ENCODE measurements at regions not wholly inside any gene's neighbourhood (a gene's known extent, or its start where the extent isn't known, plus 50 kb on each side); places are given as distances from the start of the nearest gene placed in this dataset.
A peak's percentile ranks its signal among the peaks of the same experiment; 100 is the strongest.
"Not testable (repeated sequence)": the region's sequence is repeated elsewhere in the genome, so short reads cannot be mapped to it uniquely, and the experiment has no call there.

- H3K4me1 Mint-ChIP-seq = peaks cover 0 to 5% (median 0%) of the 10 kb centered on the region in 3 donors
- no peak for ATAC-seq (ENCODE audit: low read depth in 2 of 2)
- peaks cover 8 to 25% (median 14%) of the 10 kb centered on the region in 7 donors for H3K9me3 Mint-ChIP-seq
- DNase-seq = no peak
- no peak overlapping the region for H3K27ac Mint-ChIP-seq
- no peak overlapping the region for H3K4me3 Mint-ChIP-seq
- H3K36me3 Mint-ChIP-seq = peaks cover 4 to 15% of the 10 kb centered on the region in 2 donors
- no peaks in the 10 kb centered on the region for H3K27me3 Mint-ChIP-seq
Observed at GRCh38 chr5:123717139-123717538, 205.2 kb downstream of the CSNK1G3 start.

- Mint-ChIP-seq H3K9me3 (peaks cover 16 to 49% (median 26%) of the 10 kb centered on the region in 7 donors), H3K4me3 (no peak overlapping the region), H3K36me3 (peaks cover 5 to 24% of the 10 kb centered on the region in 2 donors)
Observed at GRCh38 chr5:123710031-123710430, 198.1 kb downstream of the CSNK1G3 start.

GRCh38 chr5:123709422-123709821 lies 197.4 kb downstream of the CSNK1G3 start:
- Mint-ChIP-seq H3K27ac (peak overlapping the region in 1 of 6 donors; percentile 71), H3K4me3 (no peak overlapping the region), H3K27me3 (no peaks in the 10 kb centered on the region), H3K36me3 (peaks cover 5 to 24% of the 10 kb centered on the region in 2 donors), H3K4me1 (no peaks in the 10 kb centered on the region), H3K9me3 (peaks cover 15 to 49% (median 26%) of the 10 kb centered on the region in 7 donors)
- no peak for ATAC-seq (ENCODE audit: low read depth in 2 of 2)
- no peak for DNase-seq

More at GRCh38 chr5:123710031-123710430, 198.1 kb downstream of the CSNK1G3 start:
- no peak overlapping the region for H3K27ac Mint-ChIP-seq
- no peaks in the 10 kb centered on the region for H3K4me1 Mint-ChIP-seq
- no peaks in the 10 kb centered on the region for H3K27me3 Mint-ChIP-seq
- DNase-seq = no peak
- no peak for ATAC-seq (ENCODE audit: low read depth in 2 of 2)

GRCh38 chr5:123708074-123708806 lies 196.3 kb downstream of the CSNK1G3 start:
- peaks cover 7 to 39% (median 18%) of the 10 kb centered on the region in 7 donors for H3K9me3 Mint-ChIP-seq
- H3K27ac Mint-ChIP-seq = no peak overlapping the region
- H3K4me1 Mint-ChIP-seq = no peaks in the 10 kb centered on the region
- H3K36me3 Mint-ChIP-seq = peaks cover 5 to 18% of the 10 kb centered on the region in 2 donors
- no peaks in the 10 kb centered on the region for H3K27me3 Mint-ChIP-seq
- H3K4me3 Mint-ChIP-seq = no peak overlapping the region
- ATAC-seq (ENCODE audit: low read depth in 2 of 2) = no peak
- no peak for DNase-seq

- ATAC-seq (ENCODE audit: low read depth in 2 of 2) = no peak
- H3K27me3 Mint-ChIP-seq = no peaks in the 10 kb centered on the region
- H3K4me3 Mint-ChIP-seq = no peak overlapping the region
- no peak for DNase-seq
- H3K27ac Mint-ChIP-seq = no peak overlapping the region
- H3K9me3 Mint-ChIP-seq = peaks cover 3 to 22% (median 7%) of the 10 kb centered on the region in 7 donors
- no peaks in the 10 kb centered on the region for H3K4me1 Mint-ChIP-seq
- peaks cover under 1 to 3% of the 10 kb centered on the region in 2 donors for H3K36me3 Mint-ChIP-seq
Observed at GRCh38 chr5:123706531-123706930, 194.6 kb downstream of the CSNK1G3 start.

GRCh38 chr5:123705741-123706140 lies 193.8 kb downstream of the CSNK1G3 start:
- H3K27me3 Mint-ChIP-seq = peaks cover 0 to 5% (median 0%) of the 10 kb centered on the region in 3 donors
- no peak overlapping the region for H3K27ac Mint-ChIP-seq
- no peak overlapping the region for H3K4me3 Mint-ChIP-seq
- no peaks in the 10 kb centered on the region for H3K36me3 Mint-ChIP-seq
- no peaks in the 10 kb centered on the region for H3K4me1 Mint-ChIP-seq
- no peak for DNase-seq
- no peak for ATAC-seq (ENCODE audit: low read depth in 2 of 2)
- H3K9me3 Mint-ChIP-seq = peaks cover under 1 to 21% (median 6%) of the 10 kb centered on the region in 7 donors

GRCh38 chr5:123701511-123702200 lies 189.7 kb downstream of the CSNK1G3 start:
- Mint-ChIP-seq H3K36me3 (no peaks in the 10 kb centered on the region), H3K27me3 (peaks cover 0 to 5% (median 0%) of the 10 kb centered on the region in 3 donors), H3K4me3 (no peak overlapping the region), H3K27ac (no peak overlapping the region), H3K9me3 (peaks cover 0 to 12% (median 0%) of the 10 kb centered on the region in 7 donors), H3K4me1 (no peaks in the 10 kb centered on the region)
- DNase-seq (no peak), ATAC-seq (ENCODE audit: low read depth in 2 of 2) (no peak)

- H3K36me3 Mint-ChIP-seq = no peaks in the 10 kb centered on the region
- H3K27ac Mint-ChIP-seq = no peak overlapping the region
- DNase-seq = no peak
- peaks cover 0 to 4% (median 0%) of the 10 kb centered on the region in 7 donors for H3K9me3 Mint-ChIP-seq
- H3K4me1 Mint-ChIP-seq = no peaks in the 10 kb centered on the region
- peaks cover 0 to 5% (median 0%) of the 10 kb centered on the region in 3 donors for H3K27me3 Mint-ChIP-seq
- H3K4me3 Mint-ChIP-seq = no peak overlapping the region
- ATAC-seq (ENCODE audit: low read depth in 2 of 2) = no peak
Observed at GRCh38 chr5:123700624-123701287, 188.8 kb downstream of the CSNK1G3 start.

- Mint-ChIP-seq H3K36me3 (no peaks in the 10 kb centered on the region), H3K27me3 (peaks cover 0 to 5% (median 0%) of the 10 kb centered on the region in 3 donors), H3K9me3 (peaks cover 0 to 3% (median 0%) of the 10 kb centered on the region in 7 donors), H3K4me3 (no peak overlapping the region), H3K4me1 (no peaks in the 10 kb centered on the region), H3K27ac (no peak overlapping the region)
- DNase-seq (no peak), ATAC-seq (ENCODE audit: low read depth in 2 of 2) (no peak)
Observed at GRCh38 chr5:123699571-123699970, 187.6 kb downstream of the CSNK1G3 start.

GRCh38 chr5:123698937-123699336 lies 187.0 kb downstream of the CSNK1G3 start:
- not testable (repeated sequence) for DNase-seq, H3K4me1 Mint-ChIP-seq, H3K27ac Mint-ChIP-seq

GRCh38 chr5:123696921-123697341 lies 185.0 kb downstream of the CSNK1G3 start:
- Mint-ChIP-seq H3K36me3 (no peaks in the 10 kb centered on the region), H3K4me3 (no peak overlapping the region), H3K4me1 (no peaks in the 10 kb centered on the region), H3K27me3 (peaks cover 0 to 5% (median 0%) of the 10 kb centered on the region in 3 donors), H3K27ac (no peak overlapping the region), H3K9me3 (peaks cover 0 to 3% (median 0%) of the 10 kb centered on the region in 7 donors)
- DNase-seq = no peak
- ATAC-seq (ENCODE audit: low read depth in 2 of 2) = no peak

More at GRCh38 chr5:123698937-123699336, 187.0 kb downstream of the CSNK1G3 start:
- not testable (repeated sequence) for H3K4me3 Mint-ChIP-seq; H3K36me3 Mint-ChIP-seq; H3K9me3 Mint-ChIP-seq; H3K27me3 Mint-ChIP-seq; ATAC-seq (ENCODE audit: low read depth in 2 of 2)

GRCh38 chr5:123690821-123691220 lies 178.8 kb downstream of the CSNK1G3 start:
- Mint-ChIP-seq H3K36me3 (peaks cover 0 to 7% of the 10 kb centered on the region in 2 donors), H3K27me3 (no peaks in the 10 kb centered on the region), H3K27ac (no peak overlapping the region), H3K4me1 (no peaks in the 10 kb centered on the region), H3K9me3 (peaks cover 3 to 9% (median 6%) of the 10 kb centered on the region in 7 donors), H3K4me3 (no peak overlapping the region)
- ATAC-seq (ENCODE audit: low read depth in 2 of 2) = no peak
- DNase-seq = no peak

- Mint-ChIP-seq H3K27me3 (peaks cover 0 to 7% (median 0%) of the 10 kb centered on the region in 3 donors), H3K27ac (no peak overlapping the region), H3K4me3 (no peak overlapping the region), H3K4me1 (no peaks in the 10 kb centered on the region), H3K9me3 (peaks cover 10 to 37% (median 28%) of the 10 kb centered on the region in 7 donors), H3K36me3 (peaks cover 5 to 25% of the 10 kb centered on the region in 2 donors)
- no peak for ATAC-seq (ENCODE audit: low read depth in 2 of 2)
- no peak for DNase-seq
Observed at GRCh38 chr5:123681061-123681460, 169.1 kb downstream of the CSNK1G3 start.

Measured in naive B cell (primary cell).